ENCODE measurements at regions not wholly inside any gene's neighbourhood (a gene's known extent, or its start where the extent isn't known, plus 50 kb on each side); places are given as distances from the start of the nearest gene placed in this dataset.

DNA sequence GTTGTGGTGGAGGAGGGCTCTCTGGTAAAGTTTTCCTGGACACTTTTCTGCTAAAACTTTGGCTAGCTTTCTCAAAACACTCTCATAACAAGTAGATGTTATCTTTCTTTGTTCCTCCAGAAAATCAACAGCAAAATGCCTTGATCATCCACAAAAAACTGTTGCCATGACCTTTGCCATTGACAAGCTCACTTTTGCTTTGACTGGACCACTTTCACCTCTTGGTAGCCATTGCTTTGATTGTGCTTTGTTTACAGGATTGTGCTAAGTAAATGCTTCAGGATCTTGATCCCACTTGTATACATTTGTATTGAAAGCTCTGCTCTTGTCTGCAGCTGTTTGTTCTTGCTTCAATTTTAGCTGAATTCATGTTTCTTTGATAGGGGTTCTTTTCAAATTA is 143.9 kb upstream of the NR3C1 start:
- Histone ChIP-seq H3K27ac (replicated peaks) (no peak overlapping the region), H3K27me3 (ENCODE audit: insufficient read depth, poor library complexity, severe bottlenecking) (no peaks in the 10 kb centered on the region)
- no peak for TF ChIP-seq CTCF (IDR thresholded peaks at IDR 0.05; ENCODE audit: insufficient read depth, low read length)
- no peak for TF ChIP-seq POLR2AphosphoS5 (IDR thresholded peaks at IDR 0.05; ENCODE audit: low read depth)
- no peak for TF ChIP-seq GABPA (IDR thresholded peaks at IDR 0.05; ENCODE audit: low read depth)

GRCh38 chr5:143546394-143546793 is 142.9 kb upstream of the NR3C1 start:
- H3K27ac ChIP-seq (replicated peaks): no peak overlapping the region
- H3K4me3 ChIP-seq (replicated peaks; ENCODE audit: insufficient read depth, low read length): no peak overlapping the region
- no peaks in the 10 kb centered on the region for H3K27me3 ChIP-seq (ENCODE audit: insufficient read depth, poor library complexity, severe bottlenecking)
- TF ChIP-seq CTCF (IDR thresholded peaks at IDR 0.05; ENCODE audit: insufficient read depth, low read length) (no peak), POLR2AphosphoS5 (IDR thresholded peaks at IDR 0.05; ENCODE audit: low read depth) (no peak), SPI1 (IDR thresholded peaks at IDR 0.05; ENCODE audit: borderline replicate concordance, low read depth) (no peak), GABPA (IDR thresholded peaks at IDR 0.05; ENCODE audit: low read depth) (no peak)
- TF ChIP-seq, protein P1, sequence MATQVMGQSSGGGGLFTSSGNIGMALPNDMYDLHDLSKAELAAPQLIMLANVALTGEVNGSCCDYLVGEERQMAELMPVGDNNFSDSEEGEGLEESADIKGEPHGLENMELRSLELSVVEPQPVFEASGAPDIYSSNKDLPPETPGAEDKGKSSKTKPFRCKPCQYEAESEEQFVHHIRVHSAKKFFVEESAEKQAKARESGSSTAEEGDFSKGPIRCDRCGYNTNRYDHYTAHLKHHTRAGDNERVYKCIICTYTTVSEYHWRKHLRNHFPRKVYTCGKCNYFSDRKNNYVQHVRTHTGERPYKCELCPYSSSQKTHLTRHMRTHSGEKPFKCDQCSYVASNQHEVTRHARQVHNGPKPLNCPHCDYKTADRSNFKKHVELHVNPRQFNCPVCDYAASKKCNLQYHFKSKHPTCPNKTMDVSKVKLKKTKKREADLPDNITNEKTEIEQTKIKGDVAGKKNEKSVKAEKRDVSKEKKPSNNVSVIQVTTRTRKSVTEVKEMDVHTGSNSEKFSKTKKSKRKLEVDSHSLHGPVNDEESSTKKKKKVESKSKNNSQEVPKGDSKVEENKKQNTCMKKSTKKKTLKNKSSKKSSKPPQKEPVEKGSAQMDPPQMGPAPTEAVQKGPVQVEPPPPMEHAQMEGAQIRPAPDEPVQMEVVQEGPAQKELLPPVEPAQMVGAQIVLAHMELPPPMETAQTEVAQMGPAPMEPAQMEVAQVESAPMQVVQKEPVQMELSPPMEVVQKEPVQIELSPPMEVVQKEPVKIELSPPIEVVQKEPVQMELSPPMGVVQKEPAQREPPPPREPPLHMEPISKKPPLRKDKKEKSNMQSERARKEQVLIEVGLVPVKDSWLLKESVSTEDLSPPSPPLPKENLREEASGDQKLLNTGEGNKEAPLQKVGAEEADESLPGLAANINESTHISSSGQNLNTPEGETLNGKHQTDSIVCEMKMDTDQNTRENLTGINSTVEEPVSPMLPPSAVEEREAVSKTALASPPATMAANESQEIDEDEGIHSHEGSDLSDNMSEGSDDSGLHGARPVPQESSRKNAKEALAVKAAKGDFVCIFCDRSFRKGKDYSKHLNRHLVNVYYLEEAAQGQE (IDR thresholded peaks at IDR 0.05; ENCODE audit: insufficient replicate concordance, low read depth): no peak
- no peak for DNase-seq (ENCODE audit: low read depth in 1 of 2, low spot score in 1 of 2)

More for the DNA sequence above, 143.9 kb upstream of the NR3C1 start:
- DNase-seq (ENCODE audit: low read depth in 1 of 2, low spot score in 1 of 2): no peak
- H3K4me3 ChIP-seq (replicated peaks; ENCODE audit: insufficient read depth, low read length): no peak overlapping the region

GRCh38 chr5:143544606-143545005 is 141.1 kb upstream of the NR3C1 start:
- no peaks in the 10 kb centered on the region for H3K27me3 ChIP-seq (ENCODE audit: insufficient read depth, poor library complexity, severe bottlenecking)
- no peak for DNase-seq (ENCODE audit: low read depth in 1 of 2, low spot score in 1 of 2)
- no peak for TF ChIP-seq POLR2AphosphoS5 (IDR thresholded peaks at IDR 0.05; ENCODE audit: low read depth)
- no peak for TF ChIP-seq CTCF (IDR thresholded peaks at IDR 0.05; ENCODE audit: insufficient read depth, low read length)
- TF ChIP-seq, protein P1 (IDR thresholded peaks at IDR 0.05; ENCODE audit: insufficient replicate concordance, low read depth): no peak
- no peak for TF ChIP-seq GABPA (IDR thresholded peaks at IDR 0.05; ENCODE audit: low read depth)
- no peak for TF ChIP-seq SPI1 (IDR thresholded peaks at IDR 0.05; ENCODE audit: borderline replicate concordance, low read depth)
- no peak overlapping the region for H3K4me3 ChIP-seq (replicated peaks; ENCODE audit: insufficient read depth, low read length)
- H3K27ac ChIP-seq (replicated peaks): no peak overlapping the region

All from HL-60 (cell line).